H1 (cell line): ENCODE measurements at regions not wholly inside any gene's neighbourhood (a gene's known extent, or its start where the extent isn't known, plus 50 kb on each side); places are given as distances from the start of the nearest gene placed in this dataset.

Experiments
- CTCF ChIA-PET: fragments of 300-600 bp; sonication (Branson Sonifier 250); formaldehyde crosslinking; loops from one replicate; lab custom pipeline; 2021; ENCODE audit not compliant: partially characterized antibody; lab: Charles Lee
- POLR2A ChIA-PET: fragments of 300-600 bp; sonication (Branson Sonifier 250); formaldehyde crosslinking; loops from one replicate; lab custom pipeline; 2021; ENCODE audit warnings: inconsistent platforms; ENCODE audit not compliant: partially characterized antibody; lab: Charles Lee
- DNase-seq, 2 experiments: peaks; one replicate each; pipeline versions ENCODE4 v3.0.0 to v3.0.0-alpha.2; 2010 to 2022; ENCODE audit warnings: low spot score in 2 of 2, low read depth in 1 of 2, mixed read lengths in 1 of 2
- FAIRE-seq: peaks from 2 replicates; lab custom pipeline; 2011; peaks lifted over from hg19 to GRCh38; lab: Jason Lieb, UNC
- H2AFZ ChIP-seq: 2 replicates; pipeline ENCODE4 v1.8.1; 2012; ENCODE audit warnings: low read length, inconsistent platforms
- H2AK5ac ChIP-seq: 2 replicates; pipeline ENCODE4 v1.6.1; 2013; ENCODE audit warnings: low read depth, low read length
- H2BK120ac ChIP-seq: replicated peaks from 2 replicates; pipeline ENCODE3; 2013; ENCODE audit warnings: low read depth, low read length, inconsistent platforms
- H2BK12ac ChIP-seq: 2 replicates; pipeline ENCODE4 v1.6.1; 2013; ENCODE audit warnings: low read depth, low read length
- H2BK15ac ChIP-seq: 2 replicates; pipeline ENCODE4 v1.6.1; 2013; ENCODE audit warnings: low read length
- H2BK20ac ChIP-seq: 2 replicates; pipeline ENCODE4 v1.6.1; 2013; ENCODE audit warnings: low read length
- H2BK5ac ChIP-seq: 2 replicates; pipeline ENCODE4 v1.6.1; 2013; ENCODE audit warnings: low read depth, low read length
- H3K14ac ChIP-seq: 2 replicates; pipeline ENCODE4 v1.6.1; 2013; ENCODE audit warnings: inconsistent platforms; ENCODE audit not compliant: insufficient read length
- H3K18ac ChIP-seq: 2 replicates; pipeline ENCODE4 v1.6.1; 2013; ENCODE audit warnings: low read length; ENCODE audit errors: extremely low read depth
- H3K23ac ChIP-seq: 2 replicates; pipeline ENCODE4 v1.6.1; 2013; ENCODE audit warnings: inconsistent platforms; ENCODE audit not compliant: insufficient read length
- H3K23me2 ChIP-seq: 2 replicates; pipeline ENCODE4 v1.6.1; 2013; ENCODE audit warnings: low read depth, low read length
- H3K27ac ChIP-seq: 2 replicates; pipeline ENCODE4 v1.6.1; 2011; ENCODE audit warnings: low read depth, low read length, inconsistent platforms
- H3K27me3 ChIP-seq, 4 experiments: replicated peaks in 1 of 4; 1 replicate in 1 of 4; 2 replicates in 3 of 4; pipeline versions ENCODE4 v1.6.1 to v1.8.1; 2011 to 2013; ENCODE audit warnings: low read length in 3 of 4, mild to moderate bottlenecking in 3 of 4, inconsistent platforms in 2 of 4, mixed read lengths in 2 of 4, moderate library complexity in 1 of 4; ENCODE audit not compliant: control insufficient read depth in 3 of 4, insufficient read depth in 3 of 4; ENCODE audit errors: extremely low read depth in 1 of 4
- H3K36me3 ChIP-seq, 4 experiments: 2 replicates each; pipeline versions ENCODE4 v1.6.1 to v1.8.1; 2011 to 2013; ENCODE audit warnings: mild to moderate bottlenecking in 4 of 4, low read length in 3 of 4, moderate library complexity in 2 of 4, control low read depth in 1 of 4, inconsistent platforms in 1 of 4; ENCODE audit not compliant: insufficient read depth in 4 of 4, control insufficient read depth in 2 of 4
- H3K4ac ChIP-seq: replicated peaks from 2 replicates; pipeline ENCODE3; 2013; ENCODE audit warnings: low read length, low read depth, mixed read lengths, inconsistent platforms; ENCODE audit not compliant: insufficient read length
- H3K4me1 ChIP-seq, 4 experiments: replicated peaks in 1 of 4; 1 replicate in 1 of 4; 2 replicates in 3 of 4; pipeline versions ENCODE4 v1.6.1 to v1.8.1; 2011 to 2013; ENCODE audit warnings: low read length in 3 of 4, inconsistent platforms in 2 of 4, mixed read lengths in 1 of 4; ENCODE audit not compliant: insufficient read depth in 4 of 4, control insufficient read depth in 3 of 4
- H3K4me2 ChIP-seq, 2 experiments: 2 replicates each; pipeline versions ENCODE4 v1.6.1 to v1.8.1; 2011 to 2013; ENCODE audit warnings: low read depth in 2 of 2, low read length in 2 of 2, control low read depth in 1 of 2, inconsistent platforms in 1 of 2, mild to moderate bottlenecking in 1 of 2; ENCODE audit not compliant: insufficient read depth in 1 of 2
- H3K4me3 ChIP-seq, 4 experiments: fragments of 200-600, 300-600 bp in 1 of 4; sonication (generic), shearing (Covaris generic), sonication (Bioruptor Twin) in 1 of 4; 2 replicates each; pipeline versions ENCODE4 v1.5.1 to v1.8.1; 2011 to 2016; ENCODE audit warnings: low read length in 4 of 4, low read depth in 3 of 4, control low read depth in 2 of 4, inconsistent platforms in 2 of 4, mild to moderate bottlenecking in 2 of 4, mixed read lengths in 1 of 4, moderate library complexity in 1 of 4; ENCODE audit not compliant: insufficient read depth in 2 of 4; ENCODE audit errors: extremely low read depth in 1 of 4
- H3K56ac ChIP-seq: replicated peaks from 2 replicates; pipeline ENCODE3; 2013; ENCODE audit warnings: low read depth, mild to moderate bottlenecking, mixed read lengths, low read length, inconsistent platforms; ENCODE audit not compliant: insufficient read length
- H3K79me1 ChIP-seq: 2 replicates; pipeline ENCODE4 v1.6.1; 2013; ENCODE audit warnings: low read depth, low read length, control low read depth
- H3K79me2 ChIP-seq, 2 experiments: 2 replicates each; pipeline versions ENCODE4 v1.6.1 to v1.8.1; 2012 to 2013; ENCODE audit warnings: low read length in 2 of 2, mild to moderate bottlenecking in 2 of 2, inconsistent platforms in 1 of 2; ENCODE audit not compliant: insufficient read depth in 2 of 2, control insufficient read depth in 1 of 2
- H3K9ac ChIP-seq, 4 experiments: replicated peaks in 1 of 4; 1 replicate in 1 of 4; 2 replicates in 3 of 4; pipeline versions ENCODE4 v1.6.1 to v1.8.1; 2011 to 2013; ENCODE audit warnings: low read depth in 3 of 4, low read length in 3 of 4, control low read depth in 2 of 4, mild to moderate bottlenecking in 2 of 4, moderate library complexity in 2 of 4, inconsistent platforms in 1 of 4; ENCODE audit errors: extremely low read depth in 1 of 4
- H3K9me3 ChIP-seq, 2 experiments: 2 replicates each; pipeline versions ENCODE4 v1.6.1 to v1.8.1; 2012 to 2013; ENCODE audit warnings: mild to moderate bottlenecking in 2 of 2, moderate library complexity in 2 of 2, control low read depth in 1 of 2, inconsistent platforms in 1 of 2, low read depth in 1 of 2, low read length in 1 of 2, mixed read lengths in 1 of 2; ENCODE audit not compliant: insufficient read depth in 2 of 2
- H4K20me1 ChIP-seq, 2 experiments: replicated peaks in 1 of 2; 2 replicates each; pipeline versions ENCODE3 to v1.8.1; 2011 to 2013; ENCODE audit warnings: inconsistent platforms in 2 of 2, low read length in 2 of 2, mild to moderate bottlenecking in 1 of 2; ENCODE audit not compliant: insufficient read depth in 2 of 2, control insufficient read depth in 1 of 2
- H4K5ac ChIP-seq: 2 replicates; pipeline ENCODE4 v1.6.1; 2013; ENCODE audit warnings: low read length, low read depth, mixed read lengths, inconsistent platforms; ENCODE audit not compliant: insufficient read length
- H4K8ac ChIP-seq: 2 replicates; pipeline ENCODE4 v1.8.0; 2013; ENCODE audit warnings: mild to moderate bottlenecking, moderate library complexity, low read length, inconsistent platforms; ENCODE audit not compliant: insufficient read depth; ENCODE audit errors: extremely low read depth
- H4K91ac ChIP-seq: replicated peaks from 2 replicates; pipeline ENCODE3; 2013; ENCODE audit warnings: low read length, mixed read lengths, inconsistent platforms; ENCODE audit not compliant: insufficient read length
- ATF3 ChIP-seq: IDR thresholded peaks from 2 replicates; pipeline ENCODE4 v1.6.1; 2011; ENCODE audit warnings: low read depth, mild to moderate bottlenecking, low read length; ENCODE audit not compliant: insufficient read depth
- WGBS, 2 experiments: shearing (Covaris generic) in 1 of 2; methylation state at CpG; one replicate each; pipeline versions ENCODE4 v1.1.6 to v1.1.7; 2013 to 2015; ENCODE audit warnings: low lambda C conversion rate in 2 of 2, mixed read lengths in 2 of 2, inconsistent platforms in 1 of 2, low coverage in 1 of 2, missing lambda C conversion rate in 1 of 2; ENCODE audit not compliant: insufficient replicate concordance in 2 of 2, insufficient coverage in 1 of 2, insufficient read length in 1 of 2; ENCODE audit errors: extremely low coverage in 1 of 2, missing lambda C conversion rate in 1 of 2; 5-methylcytosine and 5-hydroxymethylcytosine counted together

GRCh38 chr4:176385601-176386000 lies 65.8 kb downstream of the SPCS3 start:
- Histone ChIP-seq H2BK5ac (no peak overlapping the region), H3K9me3 (no peaks in the 10 kb centered on the region; a peak in 1 of 4 replicates), H2BK12ac (no peak overlapping the region), H3K4me2 (no peak overlapping the region), H3K79me2 (no peaks in the 10 kb centered on the region), H3K79me1 (no peaks in the 10 kb centered on the region), H4K8ac (no peak overlapping the region), H3K4ac (no peak overlapping the region), H3K23ac (no peak overlapping the region), H2BK120ac (no peak overlapping the region), H4K91ac (no peak overlapping the region), H2BK15ac (no peak overlapping the region), H3K27ac (no peak overlapping the region), H3K9ac (no peak overlapping the region), H3K4me1 (no peaks in the 10 kb centered on the region), H3K18ac (no peak overlapping the region), H3K36me3 (no peaks in the 10 kb centered on the region), H3K56ac (no peak overlapping the region), H4K5ac (no peak overlapping the region), H2AFZ (no peak overlapping the region), H3K23me2 (no peaks in the 10 kb centered on the region), H3K27me3 (no peaks in the 10 kb centered on the region), H3K14ac (no peak overlapping the region), H2AK5ac (no peak overlapping the region), H3K4me3 (no peak overlapping the region), H2BK20ac (no peak overlapping the region), H4K20me1 (no peaks in the 10 kb centered on the region)
- DNase-seq (no peak), FAIRE-seq (no peak)
- ChIA-PET CTCF (interaction anchor here (1.2 kb wide), 2 partner anchors 9 to 359 kb away, joined by 3 read pairs; no protein-coding TSS in a partner anchor), POLR2A (no interaction called here)
- no peak for TF ChIP-seq ATF3
- 94% methylated on average over 1 of the region's 1 CpG; no CpG with 5 or more reads in 1 of the 2 experiments for WGBS, 2 experiments
